Neural crest cell (in vitro differentiated cells): ENCODE measurements at regions not wholly inside any gene's neighbourhood (a gene's known extent, or its start where the extent isn't known, plus 50 kb on each side); places are given as distances from the start of the nearest gene placed in this dataset.

Source experiments
- DNase-seq: peaks from one replicate; pipeline ENCODE4 v3.0.0; 2021; ENCODE audit warnings: low read depth, mixed read lengths, low spot score
- H3K27ac Mint-ChIP-seq: one replicate; pipeline ENCODE4 v1.8.0; 2021; ENCODE audit warnings: mild to moderate bottlenecking, mixed read lengths; ENCODE audit not compliant: unreplicated experiment
- H3K27me3 Mint-ChIP-seq: 2 replicates; pipeline ENCODE4 v1.8.0; 2021; ENCODE audit warnings: low read depth, mild to moderate bottlenecking, mixed read lengths
- H3K36me3 Mint-ChIP-seq: 2 replicates; pipeline ENCODE4 v1.8.0; 2021; ENCODE audit warnings: low read depth, mild to moderate bottlenecking, mixed read lengths
- H3K4me1 Mint-ChIP-seq: 2 replicates; pipeline ENCODE4 v1.8.0; 2021; ENCODE audit warnings: mixed read lengths
- H3K4me3 Mint-ChIP-seq: one replicate; pipeline ENCODE4 v1.8.0; 2021; ENCODE audit warnings: mild to moderate bottlenecking, mixed read lengths
- H3K9me3 Mint-ChIP-seq: 2 replicates; pipeline ENCODE4 v1.8.0; 2021; ENCODE audit warnings: mixed read lengths
- CTCF ChIP-seq: fragments of 200-600 bp; sonication (generic); conservative IDR thresholded peaks from 2 replicates; pipeline ENCODE4 v1.5.0; 2021; ENCODE audit warnings: antibody characterized with exemption, mild to moderate bottlenecking

GRCh38 chr7:119223930-119224329 lies 999.4 kb downstream of the ANKRD7 start:
- TF ChIP-seq CTCF: no peak
- no peak for DNase-seq
- peaks cover 3% of the 10 kb centered on the region for H3K9me3 Mint-ChIP-seq
- H3K36me3 Mint-ChIP-seq: no peaks in the 10 kb centered on the region
- H3K27ac Mint-ChIP-seq: no peak overlapping the region
- no peaks in the 10 kb centered on the region for H3K4me1 Mint-ChIP-seq
- H3K27me3 Mint-ChIP-seq: no peaks in the 10 kb centered on the region
- H3K4me3 Mint-ChIP-seq: no peak overlapping the region

GRCh38 chr7:119228482-119228881 lies 1004.0 kb downstream of the ANKRD7 start:
- Mint-ChIP-seq H3K4me1 (no peaks in the 10 kb centered on the region), H3K4me3 (no peak overlapping the region), H3K27ac (no peak overlapping the region), H3K9me3 (peaks cover 3% of the 10 kb centered on the region), H3K36me3 (no peaks in the 10 kb centered on the region), H3K27me3 (no peaks in the 10 kb centered on the region)
- TF ChIP-seq CTCF: no peak
- DNase-seq: no peak

GRCh38 chr7:119232091-119232490 lies 1007.6 kb downstream of the ANKRD7 start:
- no peak for TF ChIP-seq CTCF
- Mint-ChIP-seq H3K9me3 (no peaks in the 10 kb centered on the region), H3K4me3 (no peak overlapping the region), H3K4me1 (no peaks in the 10 kb centered on the region), H3K27ac (no peak overlapping the region), H3K27me3 (no peaks in the 10 kb centered on the region), H3K36me3 (no peaks in the 10 kb centered on the region)
- no peak for DNase-seq

- Mint-ChIP-seq H3K36me3 (no peaks in the 10 kb centered on the region), H3K4me1 (no peaks in the 10 kb centered on the region), H3K27ac (no peak overlapping the region), H3K27me3 (no peaks in the 10 kb centered on the region), H3K4me3 (no peak overlapping the region), H3K9me3 (no peaks in the 10 kb centered on the region)
- DNase-seq: no peak
- TF ChIP-seq CTCF: no peak
These were observed 1008.5 kb downstream of the ANKRD7 start for GRCh38 chr7:119233015-119233414.

GRCh38 chr7:119252962-119253361 lies 1020.0 kb upstream of the KCND2 start:
- DNase-seq: no peak
- no peaks in the 10 kb centered on the region for H3K4me1 Mint-ChIP-seq
- TF ChIP-seq CTCF: no peak
- H3K4me3 Mint-ChIP-seq: no peak overlapping the region
- no peaks in the 10 kb centered on the region for H3K27me3 Mint-ChIP-seq
- H3K9me3 Mint-ChIP-seq: no peaks in the 10 kb centered on the region
- no peak overlapping the region for H3K27ac Mint-ChIP-seq
- no peaks in the 10 kb centered on the region for H3K36me3 Mint-ChIP-seq

GRCh38 chr7:119254742-119255141 lies 1018.2 kb upstream of the KCND2 start:
- H3K36me3 Mint-ChIP-seq: no peaks in the 10 kb centered on the region
- no peak overlapping the region for H3K27ac Mint-ChIP-seq
- no peak overlapping the region for H3K4me3 Mint-ChIP-seq
- no peaks in the 10 kb centered on the region for H3K9me3 Mint-ChIP-seq
- no peak for DNase-seq
- no peaks in the 10 kb centered on the region for H3K27me3 Mint-ChIP-seq
- no peak for TF ChIP-seq CTCF
- H3K4me1 Mint-ChIP-seq: no peaks in the 10 kb centered on the region
